Progenitor cell of endocrine pancreas (in vitro differentiated cells): ENCODE measurements at regions not wholly inside any gene's neighbourhood (a gene's known extent, or its start where the extent isn't known, plus 50 kb on each side); places are given as distances from the start of the nearest gene placed in this dataset.
A peak's percentile ranks its signal among the peaks of the same experiment; 100 is the strongest.
"Not testable (repeated sequence)": the region's sequence is repeated elsewhere in the genome, so short reads cannot be mapped to it uniquely, and the experiment has no call there.

Experiments
- DNase-seq: peaks from one replicate; pipeline ENCODE4 v3.0.0; 2021; ENCODE audit warnings: low spot score; ENCODE audit not compliant: unreplicated experiment
- H3K27ac Mint-ChIP-seq: 2 replicates; pipeline ENCODE4 v1.8.0; 2021; ENCODE audit warnings: mild to moderate bottlenecking, moderate library complexity, mixed read lengths
- H3K27me3 Mint-ChIP-seq: 2 replicates; pipeline ENCODE4 v1.8.0; 2021; ENCODE audit warnings: mixed read lengths
- H3K36me3 Mint-ChIP-seq: 2 replicates; pipeline ENCODE4 v1.8.0; 2022; ENCODE audit warnings: mixed read lengths; ENCODE audit not compliant: insufficient read depth
- H3K4me1 Mint-ChIP-seq: 2 replicates; pipeline ENCODE4 v1.8.0; 2021; ENCODE audit warnings: low read depth, mixed read lengths
- H3K4me3 Mint-ChIP-seq: 2 replicates; pipeline ENCODE4 v1.8.0; 2021; ENCODE audit warnings: low read depth, mild to moderate bottlenecking, moderate library complexity, mixed read lengths
- H3K9me3 Mint-ChIP-seq: 2 replicates; pipeline ENCODE4 v1.8.0; 2021; ENCODE audit warnings: low read depth, mixed read lengths
- TF ChIP-seq, protein P1 (sequence below): fragments of 200-600 bp; sonication (generic); IDR thresholded peaks from one replicate; pipeline ENCODE4 v1.5.0; 2021; ENCODE audit warnings: antibody characterized with exemption, mild to moderate bottlenecking; ENCODE audit not compliant: unreplicated experiment

DNA sequence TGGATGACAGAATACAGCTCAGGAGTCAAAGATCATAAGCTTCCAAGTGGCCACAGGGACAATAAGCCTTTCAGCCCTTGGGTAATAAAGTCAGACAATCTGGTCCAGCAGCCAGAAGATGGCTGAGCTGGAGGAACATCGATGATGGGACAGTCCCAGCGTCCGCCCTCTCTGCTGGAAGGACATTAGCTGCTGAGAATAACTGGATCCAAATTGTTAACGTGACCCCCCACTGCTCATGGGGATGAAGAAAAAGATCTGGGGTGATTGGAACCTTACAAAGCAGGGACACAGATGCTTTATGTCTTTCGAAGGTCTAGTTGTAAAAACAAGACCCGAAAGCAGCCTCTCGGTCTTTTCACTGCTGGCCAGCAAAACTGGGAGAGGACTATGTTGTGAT is 71.0 kb downstream of the IGLL5 start:
- Mint-ChIP-seq H3K4me3 (no peak overlapping the region), H3K4me1 (peaks cover 9% of the 10 kb centered on the region), H3K9me3 (peaks cover 18% of the 10 kb centered on the region), H3K27ac (no peak overlapping the region), H3K27me3 (peaks cover 27% of the 10 kb centered on the region), H3K36me3 (no peaks in the 10 kb centered on the region)
- no peak for DNase-seq
- TF ChIP-seq, protein P1, sequence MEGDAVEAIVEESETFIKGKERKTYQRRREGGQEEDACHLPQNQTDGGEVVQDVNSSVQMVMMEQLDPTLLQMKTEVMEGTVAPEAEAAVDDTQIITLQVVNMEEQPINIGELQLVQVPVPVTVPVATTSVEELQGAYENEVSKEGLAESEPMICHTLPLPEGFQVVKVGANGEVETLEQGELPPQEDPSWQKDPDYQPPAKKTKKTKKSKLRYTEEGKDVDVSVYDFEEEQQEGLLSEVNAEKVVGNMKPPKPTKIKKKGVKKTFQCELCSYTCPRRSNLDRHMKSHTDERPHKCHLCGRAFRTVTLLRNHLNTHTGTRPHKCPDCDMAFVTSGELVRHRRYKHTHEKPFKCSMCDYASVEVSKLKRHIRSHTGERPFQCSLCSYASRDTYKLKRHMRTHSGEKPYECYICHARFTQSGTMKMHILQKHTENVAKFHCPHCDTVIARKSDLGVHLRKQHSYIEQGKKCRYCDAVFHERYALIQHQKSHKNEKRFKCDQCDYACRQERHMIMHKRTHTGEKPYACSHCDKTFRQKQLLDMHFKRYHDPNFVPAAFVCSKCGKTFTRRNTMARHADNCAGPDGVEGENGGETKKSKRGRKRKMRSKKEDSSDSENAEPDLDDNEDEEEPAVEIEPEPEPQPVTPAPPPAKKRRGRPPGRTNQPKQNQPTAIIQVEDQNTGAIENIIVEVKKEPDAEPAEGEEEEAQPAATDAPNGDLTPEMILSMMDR, result no peak

DNA sequence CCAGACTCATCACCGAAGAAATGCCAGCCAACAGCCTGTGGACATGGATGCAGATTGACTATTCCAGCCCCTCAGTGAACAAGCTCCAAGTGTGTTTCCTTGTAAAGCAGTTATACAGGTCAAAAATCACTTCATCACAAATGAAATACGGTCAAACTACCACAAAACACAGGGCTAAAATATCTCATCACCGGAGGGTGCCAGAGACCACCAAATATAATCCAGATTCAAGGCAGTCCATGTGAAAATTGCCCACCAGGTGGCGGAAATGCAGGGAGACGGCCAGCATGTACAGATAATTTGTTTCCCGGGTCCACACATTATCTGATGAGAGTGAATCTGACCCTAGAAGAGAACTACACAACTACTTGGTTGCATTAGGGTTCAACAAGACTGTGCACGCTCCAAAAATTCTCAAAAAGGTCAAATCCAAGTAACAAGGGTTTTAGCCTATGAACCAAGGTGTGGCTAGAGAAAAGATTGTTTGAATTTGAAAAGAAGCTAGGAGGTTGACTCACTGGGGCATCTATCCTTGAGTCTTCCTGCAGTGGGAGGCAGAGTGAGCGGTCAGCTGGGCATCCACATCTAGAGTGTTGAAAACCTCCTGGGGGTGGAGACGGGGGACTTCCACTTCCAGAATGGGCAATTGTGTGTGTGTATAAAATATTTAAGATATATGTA is 71.7 kb downstream of the IGLL5 start:
- Mint-ChIP-seq H3K27ac (no peak overlapping the region), H3K4me3 (no peak overlapping the region), H3K27me3 (peaks cover 25% of the 10 kb centered on the region), H3K36me3 (no peaks in the 10 kb centered on the region), H3K9me3 (peaks cover 25% of the 10 kb centered on the region), H3K4me1 (peaks cover 9% of the 10 kb centered on the region)
- DNase-seq, result peak; percentile 75
- TF ChIP-seq, protein P1, result peak; percentile 98

- Mint-ChIP-seq H3K27ac (no peak overlapping the region), H3K27me3 (peaks cover 24% of the 10 kb centered on the region), H3K36me3 (no peaks in the 10 kb centered on the region), H3K4me1 (peaks cover 9% of the 10 kb centered on the region), H3K9me3 (peaks cover 31% of the 10 kb centered on the region), H3K4me3 (no peak overlapping the region)
- TF ChIP-seq, protein P1, result no peak
- no peak for DNase-seq
Measured at GRCh38 chr22:22960307-22960706, 72.7 kb downstream of the IGLL5 start.

- DNase-seq, result no peak
- TF ChIP-seq, protein P1, result no peak
- Mint-ChIP-seq H3K27me3 (peaks cover 24% of the 10 kb centered on the region), H3K4me1 (peaks cover 9% of the 10 kb centered on the region), H3K4me3 (no peak overlapping the region), H3K27ac (no peak overlapping the region), H3K36me3 (no peaks in the 10 kb centered on the region), H3K9me3 (peaks cover 31% of the 10 kb centered on the region)
Measured at GRCh38 chr22:22961574-22961973, 74.0 kb downstream of the IGLL5 start.

DNA sequence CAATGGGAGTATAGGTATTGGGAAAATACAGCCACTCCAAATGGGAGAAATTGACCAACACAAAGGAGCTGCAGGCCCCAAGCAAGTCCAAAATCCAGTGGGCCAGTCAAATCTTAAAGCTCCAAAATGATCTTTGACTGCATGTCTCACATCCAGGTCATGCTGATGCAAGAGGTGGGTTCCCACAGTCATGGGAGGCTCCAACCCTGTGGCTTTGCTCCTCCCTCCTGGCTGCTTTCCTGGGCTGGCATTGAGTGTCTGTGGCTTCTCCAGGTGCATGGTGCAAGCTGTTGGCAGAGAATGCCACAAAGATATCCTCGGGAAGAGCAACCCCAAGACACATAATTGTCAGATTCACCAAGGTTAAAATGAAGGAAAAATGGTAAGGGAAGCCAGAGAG is 80.8 kb downstream of the IGLL5 start:
- no peak for DNase-seq
- TF ChIP-seq, protein P1, result no peak
- peaks cover 20% of the 10 kb centered on the region for H3K9me3 Mint-ChIP-seq
- H3K27me3 Mint-ChIP-seq, result peaks cover 47% of the 10 kb centered on the region
- peaks cover 4% of the 10 kb centered on the region for H3K4me1 Mint-ChIP-seq
- no peaks in the 10 kb centered on the region for H3K36me3 Mint-ChIP-seq
- H3K27ac Mint-ChIP-seq, result no peak overlapping the region
- H3K4me3 Mint-ChIP-seq, result no peak overlapping the region

DNA sequence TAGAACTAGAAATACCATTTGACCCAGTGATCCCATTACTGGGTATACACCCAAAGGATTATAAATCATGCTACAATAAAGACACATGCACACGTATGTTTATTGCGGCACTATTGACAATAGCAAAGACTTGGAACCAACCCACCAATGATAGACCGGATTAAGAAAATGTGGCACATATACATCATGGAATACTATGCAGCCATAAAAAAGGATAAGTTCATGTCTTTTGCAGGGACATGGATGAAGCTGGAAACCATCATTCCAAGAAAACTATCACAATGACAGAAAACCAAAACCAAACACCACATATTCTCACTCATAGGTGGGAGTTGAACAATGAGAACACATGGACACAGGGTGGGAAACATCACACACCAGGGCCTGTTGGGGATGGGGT is 85.0 kb downstream of the IGLL5 start:
- H3K4me3 Mint-ChIP-seq, H3K36me3 Mint-ChIP-seq, DNase-seq, H3K27ac Mint-ChIP-seq, H3K9me3 Mint-ChIP-seq, H3K4me1 Mint-ChIP-seq: not testable (repeated sequence)
- peaks cover 54% of the 10 kb centered on the region for H3K27me3 Mint-ChIP-seq
